ENCODE measurements at regions not wholly inside any gene's neighbourhood (a gene's known extent, or its start where the extent isn't known, plus 50 kb on each side); places are given as distances from the start of the nearest gene placed in this dataset.
"Not testable (repeated sequence)": the region's sequence is repeated elsewhere in the genome, so short reads cannot be mapped to it uniquely, and the experiment has no call there.

GRCh38 chr1:143803095-143803494 is 168.7 kb downstream of the FAM72C start:
- not testable (repeated sequence) for TF ChIP-seq WIZ (CRISPR knock-in tag; IDR thresholded peaks at IDR 0.05); NCOA2 (CRISPR knock-in tag; IDR thresholded peaks at IDR 0.05); TEAD2 (CRISPR knock-in tag; IDR thresholded peaks at IDR 0.05); ZBTB42 (CRISPR knock-in tag; IDR thresholded peaks at IDR 0.05); NFATC3 (CRISPR knock-in tag; IDR thresholded peaks at IDR 0.05); KDM1A (CRISPR knock-in tag; IDR thresholded peaks at IDR 0.05); ARNT2 (CRISPR knock-in tag; IDR thresholded peaks at IDR 0.05; ENCODE audit: low read depth); EZH2 (conservative IDR thresholded peaks at IDR 0.05; ENCODE audit: low read depth, low read length); FOXP4 (CRISPR knock-in tag; IDR thresholded peaks at IDR 0.05); YY1 (IDR thresholded peaks at IDR 0.05; ENCODE audit: insufficient read depth, insufficient replicate concordance, low read depth, low read length)
- TF ChIP-seq, protein P1, sequence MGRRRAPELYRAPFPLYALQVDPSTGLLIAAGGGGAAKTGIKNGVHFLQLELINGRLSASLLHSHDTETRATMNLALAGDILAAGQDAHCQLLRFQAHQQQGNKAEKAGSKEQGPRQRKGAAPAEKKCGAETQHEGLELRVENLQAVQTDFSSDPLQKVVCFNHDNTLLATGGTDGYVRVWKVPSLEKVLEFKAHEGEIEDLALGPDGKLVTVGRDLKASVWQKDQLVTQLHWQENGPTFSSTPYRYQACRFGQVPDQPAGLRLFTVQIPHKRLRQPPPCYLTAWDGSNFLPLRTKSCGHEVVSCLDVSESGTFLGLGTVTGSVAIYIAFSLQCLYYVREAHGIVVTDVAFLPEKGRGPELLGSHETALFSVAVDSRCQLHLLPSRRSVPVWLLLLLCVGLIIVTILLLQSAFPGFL (CRISPR knock-in tag; IDR thresholded peaks at IDR 0.05): not testable (repeated sequence)
- TF ChIP-seq, protein P2, sequence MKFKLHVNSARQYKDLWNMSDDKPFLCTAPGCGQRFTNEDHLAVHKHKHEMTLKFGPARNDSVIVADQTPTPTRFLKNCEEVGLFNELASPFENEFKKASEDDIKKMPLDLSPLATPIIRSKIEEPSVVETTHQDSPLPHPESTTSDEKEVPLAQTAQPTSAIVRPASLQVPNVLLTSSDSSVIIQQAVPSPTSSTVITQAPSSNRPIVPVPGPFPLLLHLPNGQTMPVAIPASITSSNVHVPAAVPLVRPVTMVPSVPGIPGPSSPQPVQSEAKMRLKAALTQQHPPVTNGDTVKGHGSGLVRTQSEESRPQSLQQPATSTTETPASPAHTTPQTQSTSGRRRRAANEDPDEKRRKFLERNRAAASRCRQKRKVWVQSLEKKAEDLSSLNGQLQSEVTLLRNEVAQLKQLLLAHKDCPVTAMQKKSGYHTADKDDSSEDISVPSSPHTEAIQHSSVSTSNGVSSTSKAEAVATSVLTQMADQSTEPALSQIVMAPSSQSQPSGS (CRISPR knock-in tag; IDR thresholded peaks at IDR 0.05): not testable (repeated sequence)
